ENCODE measurements at regions not wholly inside any gene's neighbourhood (a gene's known extent, or its start where the extent isn't known, plus 50 kb on each side); places are given as distances from the start of the nearest gene placed in this dataset.

DNA sequence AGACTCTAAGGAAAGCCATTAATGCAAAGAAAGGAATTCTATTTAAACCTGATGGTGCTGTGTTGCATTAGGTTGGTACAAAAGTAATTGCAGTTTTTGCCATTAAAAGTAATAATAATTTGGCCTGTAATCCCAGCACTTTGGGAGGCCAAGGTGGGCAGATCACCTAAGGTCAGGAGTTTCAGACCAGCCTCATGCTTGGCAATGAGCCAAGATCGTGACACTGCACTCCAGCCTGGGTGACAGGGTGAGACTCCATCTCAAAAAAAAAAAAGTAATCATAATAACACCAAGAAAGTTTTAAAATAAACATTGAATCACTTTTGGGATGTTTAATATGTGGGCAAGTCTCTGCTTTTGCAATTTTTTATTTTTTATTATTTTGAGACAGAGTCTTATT lies 107.3 kb upstream of the FRMD4A start:
- DNase-seq (ENCODE audit: low read depth) = no peak
- TF ChIP-seq, protein P1, sequence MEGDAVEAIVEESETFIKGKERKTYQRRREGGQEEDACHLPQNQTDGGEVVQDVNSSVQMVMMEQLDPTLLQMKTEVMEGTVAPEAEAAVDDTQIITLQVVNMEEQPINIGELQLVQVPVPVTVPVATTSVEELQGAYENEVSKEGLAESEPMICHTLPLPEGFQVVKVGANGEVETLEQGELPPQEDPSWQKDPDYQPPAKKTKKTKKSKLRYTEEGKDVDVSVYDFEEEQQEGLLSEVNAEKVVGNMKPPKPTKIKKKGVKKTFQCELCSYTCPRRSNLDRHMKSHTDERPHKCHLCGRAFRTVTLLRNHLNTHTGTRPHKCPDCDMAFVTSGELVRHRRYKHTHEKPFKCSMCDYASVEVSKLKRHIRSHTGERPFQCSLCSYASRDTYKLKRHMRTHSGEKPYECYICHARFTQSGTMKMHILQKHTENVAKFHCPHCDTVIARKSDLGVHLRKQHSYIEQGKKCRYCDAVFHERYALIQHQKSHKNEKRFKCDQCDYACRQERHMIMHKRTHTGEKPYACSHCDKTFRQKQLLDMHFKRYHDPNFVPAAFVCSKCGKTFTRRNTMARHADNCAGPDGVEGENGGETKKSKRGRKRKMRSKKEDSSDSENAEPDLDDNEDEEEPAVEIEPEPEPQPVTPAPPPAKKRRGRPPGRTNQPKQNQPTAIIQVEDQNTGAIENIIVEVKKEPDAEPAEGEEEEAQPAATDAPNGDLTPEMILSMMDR (IDR thresholded peaks at IDR 0.05; ENCODE audit: insufficient read depth, low read length, severe bottlenecking) = no peak
- no peak for FAIRE-seq
- Histone ChIP-seq H3K36me3 (ENCODE audit: control insufficient read depth, insufficient read depth, low read length) (no peaks in the 10 kb centered on the region), H3K4me3 (ENCODE audit: low read depth, low read length) (no peak overlapping the region), H3K27me3 (ENCODE audit: control insufficient read depth, insufficient read depth, low read length) (no peaks in the 10 kb centered on the region)

DNA sequence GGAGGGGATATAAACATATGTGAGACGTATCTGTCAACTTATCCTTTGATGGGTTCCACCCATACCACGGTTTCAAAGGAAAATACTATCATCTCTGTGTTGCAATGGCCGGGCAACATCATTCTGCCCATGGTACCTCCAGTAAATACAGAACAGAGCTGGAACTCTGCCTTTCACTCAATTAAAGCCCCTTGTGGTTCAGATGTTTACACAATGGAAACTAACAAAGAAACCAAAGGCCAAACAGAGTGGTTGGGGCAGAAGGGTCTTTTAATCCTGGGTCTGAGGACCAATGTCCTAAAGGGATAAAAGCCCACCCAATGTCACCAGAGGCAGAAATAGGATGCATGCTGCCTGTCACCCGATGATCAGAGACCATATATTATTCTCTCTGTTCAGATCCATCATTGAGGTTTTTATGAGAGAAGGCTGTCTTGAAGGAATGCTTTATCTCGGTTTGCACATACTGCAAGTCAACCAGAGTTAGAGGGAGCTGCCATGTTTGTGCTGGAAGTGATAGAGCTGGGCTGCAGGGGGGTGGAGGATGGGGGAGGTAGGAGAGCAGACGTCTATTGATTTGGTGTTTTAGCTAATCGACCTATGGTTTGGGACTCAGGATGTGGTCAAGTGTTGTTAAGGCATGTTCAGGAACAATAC lies 105.4 kb upstream of the FRMD4A start:
- DNase-seq (ENCODE audit: low read depth) (no peak), FAIRE-seq (no peak)
- Histone ChIP-seq H3K4me3 (ENCODE audit: low read depth, low read length) (no peak overlapping the region), H3K27me3 (ENCODE audit: control insufficient read depth, insufficient read depth, low read length) (no peaks in the 10 kb centered on the region), H3K36me3 (ENCODE audit: control insufficient read depth, insufficient read depth, low read length) (no peaks in the 10 kb centered on the region)
- TF ChIP-seq, protein P1 (IDR thresholded peaks at IDR 0.05; ENCODE audit: insufficient read depth, low read length, severe bottlenecking) = no peak

DNA sequence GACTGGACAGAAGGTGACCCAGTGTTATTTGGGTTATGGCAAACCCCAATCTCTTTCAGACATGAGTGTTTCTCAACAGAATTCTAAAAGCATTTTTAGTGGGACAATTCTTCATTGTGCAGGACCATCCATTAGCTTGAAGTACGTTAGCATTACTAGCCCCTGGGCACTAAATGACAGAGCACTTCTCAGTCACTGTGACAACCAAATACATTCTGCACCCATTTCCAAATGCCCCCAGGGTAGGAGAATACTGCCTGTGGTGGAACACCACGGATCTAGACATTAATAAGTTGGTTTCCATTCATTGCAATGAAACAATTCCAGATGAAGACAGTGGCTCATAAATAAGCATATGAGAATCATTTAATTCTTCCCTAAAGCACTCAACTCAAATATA lies 102.4 kb upstream of the FRMD4A start:
- Histone ChIP-seq H3K27me3 (ENCODE audit: control insufficient read depth, insufficient read depth, low read length) (no peaks in the 10 kb centered on the region), H3K36me3 (ENCODE audit: control insufficient read depth, insufficient read depth, low read length) (no peaks in the 10 kb centered on the region), H3K4me3 (ENCODE audit: low read depth, low read length) (no peak overlapping the region)
- TF ChIP-seq, protein P1 (IDR thresholded peaks at IDR 0.05; ENCODE audit: insufficient read depth, low read length, severe bottlenecking) = no peak
- FAIRE-seq = no peak
- no peak for DNase-seq (ENCODE audit: low read depth)

DNA sequence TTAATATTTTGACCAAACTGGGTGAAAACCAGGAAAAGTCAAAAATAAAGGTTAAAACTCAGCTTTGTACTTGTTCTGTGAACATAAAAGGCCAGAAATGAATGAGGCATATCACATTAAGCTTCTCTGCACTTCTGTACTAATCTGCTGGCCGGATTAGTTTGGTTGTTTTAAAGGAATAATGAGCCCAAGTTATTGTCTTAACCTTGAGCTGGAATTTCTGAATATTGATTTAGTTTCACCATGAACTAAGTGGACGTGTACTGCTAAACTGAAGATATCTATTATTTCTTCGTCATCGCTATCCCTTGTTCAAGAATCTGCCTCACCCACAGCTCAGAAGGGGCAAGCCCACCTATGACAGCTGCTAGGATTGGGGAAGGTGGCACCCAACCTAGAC lies 101.1 kb upstream of the FRMD4A start:
- Histone ChIP-seq H3K27me3 (ENCODE audit: control insufficient read depth, insufficient read depth, low read length) (no peaks in the 10 kb centered on the region), H3K4me3 (ENCODE audit: low read depth, low read length) (no peak overlapping the region), H3K36me3 (ENCODE audit: control insufficient read depth, insufficient read depth, low read length) (no peaks in the 10 kb centered on the region)
- FAIRE-seq (no peak), DNase-seq (ENCODE audit: low read depth) (no peak)
- TF ChIP-seq, protein P1 (IDR thresholded peaks at IDR 0.05; ENCODE audit: insufficient read depth, low read length, severe bottlenecking) = no peak

DNA sequence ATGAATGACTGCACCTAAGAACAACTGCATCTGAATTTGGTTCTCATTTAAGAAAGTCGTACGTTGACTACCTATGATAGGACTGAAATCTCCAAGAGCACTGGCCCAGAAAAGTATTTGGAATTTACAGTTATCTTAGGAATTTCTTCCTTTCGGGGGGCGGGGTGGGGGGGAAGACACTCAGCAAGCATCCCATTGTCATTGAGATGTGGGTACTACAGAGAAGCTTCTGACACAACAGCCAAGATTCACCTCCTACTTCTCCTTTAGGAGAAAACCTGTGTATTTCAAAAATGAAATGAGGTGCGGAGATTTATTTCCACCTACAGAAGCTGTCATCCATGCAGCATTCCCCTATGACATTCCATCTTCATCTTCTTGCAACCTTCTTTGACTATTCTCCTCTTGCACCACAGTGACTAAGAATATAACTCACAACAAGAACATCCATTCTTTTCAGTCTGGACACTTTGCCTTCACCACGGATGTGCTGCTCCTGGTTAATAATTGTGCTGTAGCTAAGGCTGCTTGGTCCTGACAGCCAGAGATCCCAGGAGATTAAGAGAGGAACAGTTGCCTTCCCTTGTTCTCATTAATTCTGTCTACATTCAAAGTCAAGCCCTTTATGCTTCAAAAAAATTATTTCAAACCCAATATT lies 98.4 kb upstream of the FRMD4A start:
- no peak for DNase-seq (ENCODE audit: low read depth)
- H3K27me3 ChIP-seq (ENCODE audit: control insufficient read depth, insufficient read depth, low read length) = no peaks in the 10 kb centered on the region
- H3K4me3 ChIP-seq (ENCODE audit: low read depth, low read length) = no peak overlapping the region
- no peaks in the 10 kb centered on the region for H3K36me3 ChIP-seq (ENCODE audit: control insufficient read depth, insufficient read depth, low read length)
- FAIRE-seq = no peak
- TF ChIP-seq, protein P1 (IDR thresholded peaks at IDR 0.05; ENCODE audit: insufficient read depth, low read length, severe bottlenecking) = no peak
